SW480 (cell line): ENCODE measurements at regions not wholly inside any gene's neighbourhood (a gene's known extent, or its start where the extent isn't known, plus 50 kb on each side); places are given as distances from the start of the nearest gene placed in this dataset.
"Not testable (repeated sequence)": the region's sequence is repeated elsewhere in the genome, so short reads cannot be mapped to it uniquely, and the experiment has no call there.

Experiments used
- DNase-seq: peaks from one replicate; pipeline ENCODE4 v3.0.0-alpha.2; 2016; ENCODE audit warnings: low spot score

GRCh38 chr2:57703407-57703806 lies 343.2 kb upstream of the VRK2 start:
- no peak for DNase-seq

DNA sequence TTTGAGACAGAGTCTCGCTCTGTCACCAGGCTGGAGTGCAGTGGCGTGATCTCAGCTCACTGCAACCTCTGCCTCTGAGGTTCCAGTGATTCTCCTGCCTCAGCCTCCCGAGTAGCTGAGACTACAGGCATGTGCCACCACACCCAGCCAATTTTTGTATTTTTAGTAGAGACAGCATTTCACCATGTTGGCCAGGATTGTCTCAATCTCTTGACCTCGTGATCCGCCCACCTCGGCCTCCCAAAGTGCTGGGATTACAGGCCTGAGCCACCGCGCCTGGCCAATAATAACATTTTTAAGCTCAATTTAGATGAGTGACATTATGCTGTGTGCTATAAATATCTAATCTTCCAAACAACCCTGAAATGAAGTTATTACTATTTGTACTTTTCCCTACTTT lies 338.8 kb upstream of the VRK2 start:
- not testable (repeated sequence) for DNase-seq

- DNase-seq = no peak
These were observed 334.6 kb upstream of the VRK2 start for GRCh38 chr2:57711991-57712390.

DNA sequence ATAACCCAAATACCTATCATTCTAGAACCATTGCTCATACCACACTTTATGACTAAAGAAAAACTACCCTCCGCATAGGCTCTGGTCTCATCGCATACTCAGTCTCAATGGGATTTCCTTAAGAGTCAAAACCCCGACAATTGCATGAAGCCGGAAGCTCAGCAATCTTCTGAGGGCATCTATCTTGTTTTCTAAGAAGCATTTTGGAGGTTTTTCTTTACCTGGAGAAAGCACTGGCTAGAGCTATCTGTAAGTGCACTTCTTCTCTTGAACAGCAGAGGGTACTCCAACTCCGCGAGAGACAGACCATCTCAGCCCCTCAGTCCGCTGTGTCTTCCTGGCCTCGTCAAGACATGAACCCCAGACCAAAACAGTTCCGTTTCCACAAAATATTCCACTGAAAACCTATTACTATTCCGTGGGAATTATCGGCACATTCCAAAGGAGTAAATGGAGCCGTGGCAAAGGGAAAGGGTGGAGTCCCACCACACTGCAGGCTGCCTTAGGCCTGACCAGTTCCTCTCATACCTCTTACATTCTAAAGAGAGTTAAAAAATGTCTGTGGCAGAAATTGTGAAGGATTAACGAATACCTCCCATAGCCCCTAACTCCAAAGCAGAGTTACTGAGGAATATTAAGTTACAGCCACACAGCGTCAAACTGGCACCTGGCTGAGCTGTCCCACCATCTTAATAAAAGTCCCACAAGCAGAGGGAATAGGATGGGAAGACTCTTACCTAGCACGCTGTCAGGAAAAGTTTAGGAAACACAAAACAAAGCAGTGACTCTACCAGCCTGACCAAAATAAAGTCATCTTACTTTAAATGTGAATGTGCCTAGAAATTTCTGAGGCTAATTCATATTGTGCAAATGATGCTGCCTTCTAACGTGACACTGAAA lies 325.6 kb upstream of the VRK2 start:
- DNase-seq = peak; percentile 65

DNA sequence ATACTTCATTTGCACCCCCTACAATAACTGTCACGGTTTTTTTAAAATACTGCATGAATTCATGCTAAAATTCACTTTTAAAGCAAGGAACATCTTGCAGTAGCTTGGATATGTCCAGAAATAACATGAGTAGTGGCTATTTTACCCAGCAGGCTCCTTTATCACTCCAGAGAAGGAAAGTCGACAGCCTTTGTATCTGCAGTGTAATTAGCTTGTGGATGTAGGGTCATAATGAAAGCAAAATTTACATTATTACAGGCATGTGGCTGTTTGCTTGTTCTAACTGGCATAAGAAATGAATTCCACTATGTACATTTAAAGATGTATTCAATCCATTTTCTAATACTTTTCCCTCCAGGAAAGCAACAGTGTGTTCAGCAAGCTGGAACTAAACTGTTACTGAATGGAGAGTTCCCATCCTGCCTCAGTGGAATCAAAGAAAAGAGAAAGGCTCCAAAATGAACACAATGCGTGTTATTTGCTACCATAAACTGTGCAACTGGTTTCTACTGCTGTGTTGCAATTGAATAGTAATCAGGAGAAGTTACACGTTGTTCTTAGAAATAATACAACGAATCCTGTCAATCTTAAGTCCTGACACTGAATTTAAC lies 321.2 kb upstream of the VRK2 start:
- DNase-seq = no peak

DNA sequence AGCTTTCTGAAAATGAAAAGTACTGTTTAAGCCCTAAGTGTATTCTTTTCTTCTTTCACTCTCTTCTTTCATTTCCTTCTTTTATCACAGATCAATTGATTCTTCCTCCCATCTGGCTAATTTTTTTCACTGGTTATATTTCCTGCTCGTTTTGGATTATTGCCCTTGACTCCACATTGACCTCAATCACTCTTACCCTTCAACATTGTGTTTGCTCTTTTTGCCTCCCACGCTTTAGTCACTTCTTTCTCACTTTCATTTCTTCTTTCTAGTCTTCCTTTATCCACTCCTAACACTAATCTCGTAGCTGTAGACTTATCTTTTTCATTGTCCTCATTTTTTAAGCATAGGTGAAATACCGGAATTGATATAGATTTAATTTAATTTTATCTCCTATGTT lies 320.3 kb upstream of the VRK2 start:
- DNase-seq = no peak

- no peak for DNase-seq
These were observed 317.9 kb upstream of the VRK2 start for GRCh38 chr2:57728691-57729090.

DNA sequence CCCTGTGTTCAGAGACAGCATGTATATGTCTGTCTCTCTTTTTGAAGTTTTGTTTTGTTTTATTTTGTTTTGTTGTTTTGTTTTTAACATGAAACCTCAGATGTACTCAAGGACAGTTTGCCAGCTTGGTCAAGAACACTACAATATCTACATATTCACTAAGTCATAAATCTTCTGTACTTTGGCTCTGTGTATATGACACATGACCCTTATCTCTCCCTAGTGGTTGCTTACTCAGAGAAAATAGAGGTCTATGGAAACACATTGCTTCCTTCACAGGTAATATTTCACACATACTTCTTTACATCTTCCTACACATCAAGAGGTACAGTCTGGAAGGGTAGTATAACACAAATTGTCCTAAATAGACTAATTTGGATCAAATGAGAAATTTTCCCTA lies 312.6 kb upstream of the VRK2 start:
- DNase-seq = no peak

GRCh38 chr2:57740891-57741290 lies 305.7 kb upstream of the VRK2 start:
- no peak for DNase-seq

DNA sequence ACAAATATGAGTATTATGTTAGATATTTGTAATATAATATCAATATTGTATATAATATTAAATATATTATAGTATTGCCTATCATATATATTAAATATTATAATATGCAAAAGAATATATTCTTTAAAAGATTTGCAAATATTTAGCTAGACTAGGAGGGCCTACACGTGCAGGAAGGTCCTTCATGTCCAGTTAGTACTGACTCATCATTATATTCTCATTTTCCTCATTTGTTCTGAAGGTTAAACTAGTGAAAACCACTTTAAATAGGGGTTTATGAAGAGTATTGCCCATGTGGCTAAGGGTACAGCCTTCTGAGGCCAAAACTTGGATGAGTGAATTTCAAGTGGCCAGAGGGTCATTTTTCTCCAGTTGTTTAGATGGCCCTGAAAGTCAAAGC lies 293.0 kb upstream of the VRK2 start:
- DNase-seq = no peak

DNA sequence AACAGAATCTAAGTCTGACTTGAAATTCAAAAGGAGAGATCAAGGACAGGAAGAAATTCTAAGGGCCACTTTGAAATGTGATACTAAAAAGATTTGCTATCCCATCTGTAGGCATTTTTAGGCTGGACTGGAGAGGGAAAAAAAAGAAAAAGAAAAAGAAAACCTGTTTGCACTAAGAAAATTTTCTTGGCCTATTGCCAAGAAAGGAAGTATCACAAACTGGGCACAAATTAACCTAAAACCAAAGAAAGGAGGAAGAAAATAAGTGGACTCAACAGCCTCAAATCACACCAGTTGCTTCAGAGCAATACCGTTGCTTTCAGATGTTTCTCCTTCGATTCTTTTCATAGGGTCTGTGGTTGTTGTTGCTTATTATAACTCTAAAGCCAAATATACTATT lies 287.9 kb upstream of the VRK2 start:
- no peak for DNase-seq

- no peak for DNase-seq
These were observed 287.5 kb upstream of the VRK2 start for GRCh38 chr2:57759131-57759530.

GRCh38 chr2:57759822-57760300 lies 286.7 kb upstream of the VRK2 start:
- peak; percentile 75 for DNase-seq

DNA sequence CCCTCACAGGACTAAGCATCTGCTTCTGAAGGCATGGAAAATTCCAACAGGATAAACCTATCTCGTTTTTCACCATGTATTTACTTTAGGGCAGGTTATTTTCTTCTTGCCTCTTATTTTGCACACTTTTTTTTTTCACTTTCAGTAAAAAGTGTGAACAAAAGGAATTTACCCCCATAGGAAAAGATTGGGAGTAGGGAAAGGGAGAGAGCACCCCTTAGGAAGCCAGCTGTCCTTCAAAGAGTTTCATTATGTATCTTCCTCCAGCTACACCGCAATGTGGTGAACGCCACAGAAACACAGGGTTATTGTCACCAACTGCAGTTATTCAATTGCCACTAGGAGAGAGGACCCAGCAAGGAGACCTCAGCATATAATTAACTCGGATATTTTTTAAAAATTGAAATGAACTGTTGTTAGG lies 286.2 kb upstream of the VRK2 start:
- peak; percentile 65 for DNase-seq

GRCh38 chr2:57776916-57777315 lies 269.7 kb upstream of the VRK2 start:
- no peak for DNase-seq

- no peak for DNase-seq
These were observed 264.0 kb upstream of the VRK2 start for GRCh38 chr2:57782587-57782986.

DNA sequence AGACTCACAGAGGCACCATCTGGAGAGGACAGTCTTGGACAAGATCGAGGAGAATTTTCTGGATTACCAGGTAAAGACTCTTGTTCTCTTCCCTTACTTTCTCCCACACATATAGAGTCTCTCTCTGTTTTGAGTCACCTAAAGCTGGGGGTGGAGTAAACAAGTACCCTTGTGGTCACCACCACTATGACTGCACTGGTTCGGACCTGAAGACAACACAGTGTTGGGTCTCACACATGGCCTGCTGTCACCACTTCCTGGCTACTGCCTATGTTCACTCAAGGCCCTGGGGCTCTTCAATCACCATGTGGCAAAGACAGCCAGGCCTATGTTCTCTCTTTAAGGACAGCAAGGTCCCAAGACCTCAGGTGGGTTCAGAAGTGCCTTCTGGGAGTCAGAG lies 253.3 kb upstream of the VRK2 start:
- no peak for DNase-seq

DNA sequence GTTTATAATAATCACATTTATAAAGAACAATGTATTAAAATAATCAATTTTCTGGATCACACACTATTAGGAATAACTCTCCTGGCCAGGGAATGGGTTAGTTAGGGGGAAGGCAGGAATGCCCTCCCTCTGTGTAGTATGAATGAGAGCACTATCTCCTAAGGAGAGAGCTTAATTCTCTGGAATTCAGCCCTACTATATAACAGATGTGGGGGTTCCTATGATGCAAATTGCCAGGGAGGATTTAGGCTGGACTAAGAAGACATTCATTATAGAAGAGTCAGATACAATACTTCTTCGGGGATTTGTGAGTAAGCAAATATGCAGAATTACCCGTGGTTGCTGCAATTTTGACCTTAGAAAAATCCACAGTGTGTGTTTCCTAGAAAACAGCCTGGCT lies 250.1 kb upstream of the VRK2 start:
- no peak for DNase-seq

DNA sequence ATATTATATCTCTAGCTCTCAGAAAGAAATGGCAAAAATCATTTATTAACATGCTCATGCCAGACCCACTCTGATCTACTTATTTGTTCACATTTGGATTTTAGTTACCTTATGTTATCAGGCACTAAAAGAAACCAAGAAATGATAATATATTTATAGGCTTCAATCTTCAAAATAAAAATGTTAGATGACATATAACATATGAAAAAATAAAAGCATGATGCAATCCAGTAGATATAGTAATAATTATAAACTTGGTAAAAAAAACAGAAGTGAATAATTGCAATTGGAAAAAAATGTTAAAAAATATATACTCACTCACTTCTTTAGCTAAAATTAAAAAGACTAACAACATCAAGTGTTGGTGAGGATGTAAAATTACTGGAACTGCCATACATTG lies 248.3 kb upstream of the VRK2 start:
- no peak for DNase-seq

DNA sequence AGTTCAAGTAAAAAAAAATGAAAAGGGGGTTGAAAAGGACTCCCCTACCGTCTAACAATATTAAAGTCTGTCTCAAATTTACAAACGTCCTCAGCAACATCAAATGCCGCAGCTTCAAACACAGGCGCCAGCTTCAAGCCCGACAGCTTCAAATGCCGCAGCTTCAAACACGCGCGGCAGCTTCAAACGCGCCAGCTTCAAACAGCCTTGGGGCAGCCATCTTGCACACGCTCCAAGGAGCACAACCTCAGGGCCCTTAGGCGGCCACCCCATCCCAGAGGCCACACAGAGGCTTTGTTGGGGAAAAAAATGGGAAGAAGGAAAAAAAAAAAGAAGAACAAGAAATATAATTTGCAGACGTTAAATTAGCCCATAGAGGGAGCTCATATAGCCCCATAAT lies 244.4 kb upstream of the VRK2 start:
- DNase-seq = no peak

DNA sequence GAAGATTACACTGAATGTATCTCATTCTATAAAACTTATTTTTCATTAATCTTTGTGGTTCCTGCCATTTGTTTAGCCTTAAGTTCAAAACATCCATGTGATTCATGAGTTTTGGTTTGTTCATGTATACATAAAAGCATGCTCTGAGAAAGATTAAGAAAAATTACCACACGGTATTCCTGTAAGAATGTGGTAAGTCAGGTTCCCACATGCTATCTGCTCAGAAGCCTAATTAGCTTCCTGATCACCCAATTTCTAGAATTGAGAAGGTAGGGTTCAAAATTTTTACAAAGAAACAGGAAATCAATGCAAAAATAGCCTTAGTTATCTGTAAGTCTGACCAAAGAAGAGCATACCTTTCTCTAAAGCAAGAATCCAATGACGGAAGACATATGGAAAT lies 241.6 kb upstream of the VRK2 start:
- no peak for DNase-seq

DNA sequence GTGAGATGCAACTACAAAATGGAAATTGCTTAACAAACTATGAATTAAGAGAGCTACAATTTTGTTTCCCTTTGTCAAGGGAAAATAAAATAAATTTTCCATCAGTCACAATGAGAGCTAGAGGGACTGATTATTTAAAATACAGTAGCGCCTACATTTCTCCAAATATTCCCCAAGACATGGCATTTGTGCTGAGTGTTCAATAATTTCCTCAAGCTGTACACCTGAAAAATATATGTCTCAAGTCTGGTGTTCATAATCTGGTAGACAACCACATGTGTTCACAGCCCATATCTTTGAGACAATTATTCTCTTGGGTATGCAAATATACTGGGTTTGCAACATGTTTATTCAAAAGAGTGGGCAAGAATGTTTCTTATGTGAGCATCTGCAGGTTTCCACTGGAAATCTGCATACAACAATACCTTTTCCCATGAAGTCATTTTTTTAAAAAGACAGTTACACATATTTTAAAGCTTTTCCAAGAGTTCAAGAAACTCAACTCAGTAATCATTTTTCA lies 240.1 kb upstream of the VRK2 start:
- DNase-seq = no peak

- no peak for DNase-seq
These were observed 237.4 kb upstream of the VRK2 start for GRCh38 chr2:57809230-57809629.
